SH-SY5Y (cell line): ENCODE measurements at regions not wholly inside any gene's neighbourhood (a gene's known extent, or its start where the extent isn't known, plus 50 kb on each side); places are given as distances from the start of the nearest gene placed in this dataset.

Experiments
- GATA2 ChIP-seq: IDR thresholded peaks from 2 replicates; pipeline ENCODE4 v1.6.1; 2011; ENCODE audit warnings: mild to moderate bottlenecking, low read depth, low read length
- GATA3 ChIP-seq: IDR thresholded peaks from 2 replicates; pipeline ENCODE4 v1.6.1; 2011; ENCODE audit warnings: low read depth, mild to moderate bottlenecking, low read length, moderate library complexity

- no peak for TF ChIP-seq GATA2
- TF ChIP-seq GATA3, result no peak
Observed at GRCh38 chr7:25829663-25830062, 322.3 kb upstream of the NFE2L3 start.
